DOHH2 (cell line): ENCODE measurements at regions not wholly inside any gene's neighbourhood (a gene's known extent, or its start where the extent isn't known, plus 50 kb on each side); places are given as distances from the start of the nearest gene placed in this dataset.

Experiments used
- CTCF ChIP-seq: fragments of 200-600 bp; sonication (generic); IDR thresholded peaks from one replicate; pipeline ENCODE4 v1.5.1; 2014; ENCODE audit warnings: antibody characterized with exemption, mild to moderate bottlenecking, low read depth, low read length; ENCODE audit not compliant: poor library complexity, severe bottlenecking
- EZH2phosphoT487 ChIP-seq: fragments of 200-600 bp; sonication (generic); IDR thresholded peaks from 2 replicates; pipeline ENCODE4 v1.6.1; 2017; ENCODE audit warnings: borderline replicate concordance, mild to moderate bottlenecking, antibody characterized with exemption, low read length, moderate library complexity, mixed read lengths

- TF ChIP-seq CTCF (no peak), EZH2phosphoT487 (no peak)
These were observed 168.4 kb upstream of the NPVF start for GRCh38 chr7:25396668-25397067.
